ENCODE measurements at regions not wholly inside any gene's neighbourhood (a gene's known extent, or its start where the extent isn't known, plus 50 kb on each side); places are given as distances from the start of the nearest gene placed in this dataset.
"Not testable (repeated sequence)": the region's sequence is repeated elsewhere in the genome, so short reads cannot be mapped to it uniquely, and the experiment has no call there.

- Histone ChIP-seq H3K4me3 (ENCODE audit: low read length) (no peak overlapping the region), H3K9ac (ENCODE audit: low read length) (no peak overlapping the region), H3K27me3 (ENCODE audit: low read depth, low read length) (no peaks in the 10 kb centered on the region), H4K20me1 (ENCODE audit: insufficient read depth, low read length) (no peaks in the 10 kb centered on the region), H3K79me2 (ENCODE audit: low read length) (no peaks in the 10 kb centered on the region), H2AFZ (ENCODE audit: low read depth, low read length) (no peak overlapping the region), H3K9me3 (ENCODE audit: insufficient read depth, low read length) (no peaks in the 10 kb centered on the region), H3K27ac (ENCODE audit: low read length) (no peak overlapping the region), H3K4me1 (ENCODE audit: low read length) (no peaks in the 10 kb centered on the region), H3K36me3 (replicated peaks; ENCODE audit: low read depth, low read length) (no peaks in the 10 kb centered on the region), H3K4me2 (ENCODE audit: low read length) (no peak overlapping the region)
- TF ChIP-seq EZH2phosphoT487 (IDR thresholded peaks at IDR 0.05; ENCODE audit: low read depth), result no peak
- TF ChIP-seq, protein P1, sequence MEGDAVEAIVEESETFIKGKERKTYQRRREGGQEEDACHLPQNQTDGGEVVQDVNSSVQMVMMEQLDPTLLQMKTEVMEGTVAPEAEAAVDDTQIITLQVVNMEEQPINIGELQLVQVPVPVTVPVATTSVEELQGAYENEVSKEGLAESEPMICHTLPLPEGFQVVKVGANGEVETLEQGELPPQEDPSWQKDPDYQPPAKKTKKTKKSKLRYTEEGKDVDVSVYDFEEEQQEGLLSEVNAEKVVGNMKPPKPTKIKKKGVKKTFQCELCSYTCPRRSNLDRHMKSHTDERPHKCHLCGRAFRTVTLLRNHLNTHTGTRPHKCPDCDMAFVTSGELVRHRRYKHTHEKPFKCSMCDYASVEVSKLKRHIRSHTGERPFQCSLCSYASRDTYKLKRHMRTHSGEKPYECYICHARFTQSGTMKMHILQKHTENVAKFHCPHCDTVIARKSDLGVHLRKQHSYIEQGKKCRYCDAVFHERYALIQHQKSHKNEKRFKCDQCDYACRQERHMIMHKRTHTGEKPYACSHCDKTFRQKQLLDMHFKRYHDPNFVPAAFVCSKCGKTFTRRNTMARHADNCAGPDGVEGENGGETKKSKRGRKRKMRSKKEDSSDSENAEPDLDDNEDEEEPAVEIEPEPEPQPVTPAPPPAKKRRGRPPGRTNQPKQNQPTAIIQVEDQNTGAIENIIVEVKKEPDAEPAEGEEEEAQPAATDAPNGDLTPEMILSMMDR (IDR thresholded peaks at IDR 0.05; ENCODE audit: low read depth, low read length), result no peak
Measured at GRCh38 chr7:119720541-119720940, 552.4 kb upstream of the KCND2 start.

GRCh38 chr7:119724041-119724792 lies 548.8 kb upstream of the KCND2 start:
- Histone ChIP-seq H2AFZ (ENCODE audit: low read depth, low read length) (no peak overlapping the region), H3K9ac (ENCODE audit: low read length) (no peak overlapping the region), H3K4me2 (ENCODE audit: low read length) (no peak overlapping the region), H3K27ac (ENCODE audit: low read length) (no peak overlapping the region), H3K36me3 (replicated peaks; ENCODE audit: low read depth, low read length) (no peaks in the 10 kb centered on the region), H4K20me1 (ENCODE audit: insufficient read depth, low read length) (no peaks in the 10 kb centered on the region), H3K27me3 (ENCODE audit: low read depth, low read length) (no peaks in the 10 kb centered on the region), H3K4me3 (ENCODE audit: low read length) (no peak overlapping the region), H3K9me3 (ENCODE audit: insufficient read depth, low read length) (no peaks in the 10 kb centered on the region), H3K79me2 (ENCODE audit: low read length) (no peaks in the 10 kb centered on the region), H3K4me1 (ENCODE audit: low read length) (no peaks in the 10 kb centered on the region)
- TF ChIP-seq, protein P1 (IDR thresholded peaks at IDR 0.05; ENCODE audit: low read depth, low read length), result no peak
- no peak for TF ChIP-seq EZH2phosphoT487 (IDR thresholded peaks at IDR 0.05; ENCODE audit: low read depth)

DNA sequence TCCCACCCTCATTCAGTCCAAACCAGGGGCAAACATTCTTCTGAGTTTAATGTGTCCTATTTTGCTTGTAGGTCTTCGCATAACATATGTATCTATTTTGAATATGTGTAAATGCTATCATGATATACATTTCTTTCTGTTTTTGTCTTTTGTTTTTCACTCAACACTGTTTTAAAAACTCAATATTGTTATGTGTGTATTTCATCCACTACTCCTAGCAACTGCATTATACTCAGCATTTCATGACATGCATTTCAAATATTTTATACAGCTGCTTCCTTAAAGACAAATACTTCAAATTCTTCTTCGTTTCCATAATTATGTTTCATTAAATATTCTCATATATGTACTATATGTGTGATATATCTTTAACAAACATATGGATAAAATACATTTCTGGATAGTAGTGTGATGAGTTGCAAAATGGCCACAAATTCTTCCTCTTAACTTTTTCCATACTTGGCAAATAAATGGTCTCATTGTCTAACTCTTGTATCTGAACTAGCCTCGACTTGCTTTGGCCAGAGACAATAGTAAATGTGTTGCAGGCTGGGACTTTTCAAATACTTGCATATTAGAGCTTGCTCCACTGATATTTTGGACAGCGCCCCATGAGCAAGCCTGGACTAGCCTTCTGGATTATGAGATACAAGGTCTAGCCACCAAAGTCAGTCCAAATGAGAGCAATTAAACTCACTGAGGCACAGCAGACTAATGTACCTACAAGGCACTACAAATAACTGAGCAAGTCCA lies 539.7 kb upstream of the KCND2 start:
- no peak overlapping the region for H3K4me2 ChIP-seq (ENCODE audit: low read length)
- H3K27me3 ChIP-seq (ENCODE audit: low read depth, low read length), result no peaks in the 10 kb centered on the region
- H3K4me1 ChIP-seq (ENCODE audit: low read length), result no peaks in the 10 kb centered on the region
- no peaks in the 10 kb centered on the region for H3K36me3 ChIP-seq (replicated peaks; ENCODE audit: low read depth, low read length)
- H3K4me3 ChIP-seq (ENCODE audit: low read length), result no peak overlapping the region
- no peaks in the 10 kb centered on the region for H4K20me1 ChIP-seq (ENCODE audit: insufficient read depth, low read length)
- H3K27ac ChIP-seq (ENCODE audit: low read length), result no peak overlapping the region
- no peaks in the 10 kb centered on the region for H3K9me3 ChIP-seq (ENCODE audit: insufficient read depth, low read length)
- no peak overlapping the region for H2AFZ ChIP-seq (ENCODE audit: low read depth, low read length)
- no peak for TF ChIP-seq EZH2phosphoT487 (IDR thresholded peaks at IDR 0.05; ENCODE audit: low read depth)
- TF ChIP-seq, protein P1 (IDR thresholded peaks at IDR 0.05; ENCODE audit: low read depth, low read length), result no peak
- H3K9ac ChIP-seq (ENCODE audit: low read length), result no peak overlapping the region
- H3K79me2 ChIP-seq (ENCODE audit: low read length), result no peaks in the 10 kb centered on the region

GRCh38 chr7:119737390-119737789 lies 535.6 kb upstream of the KCND2 start:
- H3K27me3 ChIP-seq (ENCODE audit: low read depth, low read length), result no peaks in the 10 kb centered on the region
- TF ChIP-seq EZH2phosphoT487 (IDR thresholded peaks at IDR 0.05; ENCODE audit: low read depth), result no peak
- TF ChIP-seq, protein P1 (IDR thresholded peaks at IDR 0.05; ENCODE audit: low read depth, low read length), result no peak
- H3K36me3 ChIP-seq (replicated peaks; ENCODE audit: low read depth, low read length), result no peaks in the 10 kb centered on the region
- H3K4me2 ChIP-seq (ENCODE audit: low read length), result no peak overlapping the region
- H2AFZ ChIP-seq (ENCODE audit: low read depth, low read length), result no peak overlapping the region
- no peaks in the 10 kb centered on the region for H3K4me1 ChIP-seq (ENCODE audit: low read length)
- H3K27ac ChIP-seq (ENCODE audit: low read length), result no peak overlapping the region
- no peak overlapping the region for H3K4me3 ChIP-seq (ENCODE audit: low read length)
- H3K79me2 ChIP-seq (ENCODE audit: low read length), result no peaks in the 10 kb centered on the region
- no peak overlapping the region for H3K9ac ChIP-seq (ENCODE audit: low read length)
- no peaks in the 10 kb centered on the region for H3K9me3 ChIP-seq (ENCODE audit: insufficient read depth, low read length)
- H4K20me1 ChIP-seq (ENCODE audit: insufficient read depth, low read length), result no peaks in the 10 kb centered on the region

DNA sequence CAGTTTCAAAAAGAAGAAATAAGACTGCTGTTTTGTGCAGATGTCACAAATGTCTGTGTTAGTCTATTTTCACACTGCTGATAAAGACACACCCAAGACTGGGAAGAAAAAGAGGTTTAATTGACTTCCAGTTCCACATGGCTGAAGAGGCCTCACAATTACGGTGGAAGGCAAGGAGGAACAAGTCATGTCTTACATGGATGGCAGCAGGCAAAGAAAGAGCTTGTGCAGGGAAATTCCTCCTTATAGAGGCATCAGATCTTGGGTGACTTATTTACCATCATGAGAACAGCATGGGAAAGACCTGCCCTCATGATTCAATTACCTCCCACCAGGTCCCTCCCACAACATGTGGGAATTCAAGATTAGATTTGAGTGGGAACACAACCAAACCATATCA lies 527.7 kb upstream of the KCND2 start:
- H3K27ac ChIP-seq (ENCODE audit: low read length); H3K9ac ChIP-seq (ENCODE audit: low read length); H3K9me3 ChIP-seq (ENCODE audit: insufficient read depth, low read length); H3K27me3 ChIP-seq (ENCODE audit: low read depth, low read length); H4K20me1 ChIP-seq (ENCODE audit: insufficient read depth, low read length); H3K79me2 ChIP-seq (ENCODE audit: low read length); H3K4me2 ChIP-seq (ENCODE audit: low read length); H3K36me3 ChIP-seq (replicated peaks; ENCODE audit: low read depth, low read length); H3K4me3 ChIP-seq (ENCODE audit: low read length); H3K4me1 ChIP-seq (ENCODE audit: low read length); H2AFZ ChIP-seq (ENCODE audit: low read depth, low read length): not testable (repeated sequence)

Data from OCI-LY3 (cell line).